Thyroid gland (tissue), 4 donors: ENCODE measurements at regions not wholly inside any gene's neighbourhood (a gene's known extent, or its start where the extent isn't known, plus 50 kb on each side); places are given as distances from the start of the nearest gene placed in this dataset.

Experiments
- CTCF ChIP-seq, 6 experiments: fragments of 200-600 bp in 3 of 6; fragments of 450-650 bp in 3 of 6; sonication (generic) in 3 of 6; IDR thresholded peaks; one replicate each; pipeline ENCODE4 v1.5.1; 2016 to 2019; ENCODE audit warnings: antibody characterized with exemption in 6 of 6, mild to moderate bottlenecking in 2 of 6, inconsistent platforms in 1 of 6, moderate library complexity in 1 of 6
- POLR2A ChIP-seq, 2 donors: fragments of 450-650 bp; IDR thresholded peaks; one replicate each; pipeline ENCODE4 v1.6.1; 2017; ENCODE audit warnings: antibody characterized with exemption in 2 of 2, mild to moderate bottlenecking in 2 of 2, moderate library complexity in 1 of 2

GRCh38 chr15:70430069-70430468 is 332.4 kb upstream of the TLE3 start:
- no peak for TF ChIP-seq CTCF (IDR thresholded peaks at IDR 0.05)
- no peak for TF ChIP-seq POLR2A (IDR thresholded peaks at IDR 0.05)
